T-helper 1 cell treated with Interleukin-12 subunit alpha and Interleukin-12 subunit beta and Interleukin-4 antibody, amounts not matched to agents 30 ng/mL and 1 ng/mL, for 36 hours (primary cell): ENCODE measurements at regions not wholly inside any gene's neighbourhood (a gene's known extent, or its start where the extent isn't known, plus 50 kb on each side); places are given as distances from the start of the nearest gene placed in this dataset.

Source experiments
- intact Hi-C: fragments of 100-400 bp; cut with micrococcal nuclease; formaldehyde crosslinking; loops from one replicate; pipeline ENCODE4 v1.15.1; 2024

- intact Hi-C loops: no loop called here
These were observed 413.3 kb upstream of the RASGEF1B start for GRCh38 chr4:81884986-81885385.

DNA sequence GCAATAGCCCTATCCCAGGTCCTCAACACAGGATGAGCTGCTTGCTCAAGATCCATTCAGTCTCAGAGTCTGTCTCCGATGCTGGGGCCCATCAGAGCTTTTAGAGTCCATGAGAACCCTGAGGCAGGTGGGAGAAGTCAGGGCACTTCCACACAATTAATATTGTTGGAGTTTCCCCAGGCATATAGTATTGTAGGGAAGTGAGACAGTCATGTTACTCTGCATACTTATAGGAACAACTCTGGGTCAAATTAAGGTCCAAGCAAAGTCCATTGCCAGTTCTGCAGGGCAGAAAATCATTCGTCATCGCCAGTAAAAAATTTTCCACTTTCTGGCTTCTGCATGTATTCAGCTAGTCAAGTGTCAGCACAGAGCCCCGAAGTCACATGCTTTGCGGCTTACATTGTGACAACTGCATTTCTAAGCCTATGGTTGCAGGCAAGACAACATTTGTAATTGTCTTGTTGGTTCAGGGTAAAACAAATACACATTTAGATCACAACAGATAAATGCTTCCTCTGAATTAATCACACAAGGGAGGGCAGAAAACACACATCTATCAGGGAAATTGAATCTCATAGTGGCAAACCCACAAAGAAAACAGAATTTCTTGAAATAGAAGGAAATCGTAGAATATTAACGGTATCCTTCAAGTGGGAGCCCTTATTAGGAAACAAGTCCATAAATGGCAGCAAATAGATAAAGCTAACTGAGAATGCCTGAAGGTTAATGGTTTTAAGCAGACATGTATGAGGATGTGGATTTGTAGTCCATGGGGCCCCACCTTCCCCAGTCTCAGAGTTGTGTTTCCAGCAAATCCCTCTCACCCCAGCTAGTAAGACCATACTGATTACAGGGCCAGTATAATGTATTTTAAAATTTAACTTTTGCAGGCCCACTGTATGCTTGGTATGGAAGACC is 412.1 kb upstream of the RASGEF1B start:
- intact Hi-C loops: no loop called here

DNA sequence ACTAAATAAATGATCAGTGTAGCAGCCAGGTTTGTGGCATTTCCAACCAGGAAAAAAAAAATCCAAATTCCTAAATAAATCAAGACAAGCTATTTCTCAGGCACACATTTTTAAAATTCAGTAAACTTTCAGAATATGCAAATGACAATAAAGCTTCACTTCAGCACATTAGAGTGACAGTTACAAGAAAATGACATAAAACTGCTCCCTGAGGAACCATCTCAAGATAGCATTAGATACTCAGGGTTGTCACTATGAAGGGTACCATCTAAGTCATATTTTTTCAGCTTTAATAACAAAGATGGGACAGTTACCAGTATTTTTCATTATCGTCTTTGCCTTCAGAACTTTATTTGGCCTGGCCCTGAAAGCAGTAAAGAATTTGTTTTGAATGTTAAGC is 411.3 kb upstream of the RASGEF1B start:
- intact Hi-C loops: no loop called here

DNA sequence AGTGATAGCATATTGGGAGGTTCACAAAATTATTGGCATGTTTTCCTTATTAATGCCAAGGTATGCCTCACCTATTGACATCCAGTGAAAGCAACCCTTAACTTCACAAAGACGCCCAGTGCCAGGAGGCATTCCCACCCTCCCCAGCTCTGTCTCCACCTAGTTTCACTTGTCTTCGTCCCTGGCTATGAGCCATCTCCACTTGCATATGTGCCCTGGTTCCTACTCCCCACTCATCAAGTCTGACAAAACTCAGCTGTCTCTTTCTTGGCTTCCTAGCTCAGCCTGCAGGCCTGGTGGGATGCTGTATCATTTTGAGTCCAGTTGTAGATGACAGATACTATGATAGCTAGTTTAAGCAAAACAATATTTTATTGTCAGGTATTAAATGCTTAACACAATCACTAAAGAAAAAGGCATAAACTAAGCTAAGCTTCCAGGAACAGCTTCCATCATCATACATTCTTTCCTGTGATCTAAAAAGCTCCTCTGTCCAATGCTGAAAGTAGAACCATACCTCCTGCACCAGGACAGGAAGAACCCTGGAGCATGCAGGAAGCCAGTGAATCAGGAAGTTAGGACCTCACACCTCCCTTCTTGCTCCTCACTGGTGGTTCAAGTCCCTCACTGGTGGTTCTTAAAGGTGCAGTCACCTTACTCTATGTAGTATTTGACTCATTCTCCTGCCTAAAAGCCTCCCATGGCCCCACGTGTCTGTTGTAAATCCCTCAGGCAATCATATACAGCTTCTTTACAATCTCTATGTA is 410.3 kb upstream of the RASGEF1B start:
- intact Hi-C loops: no loop called here

GRCh38 chr4:81876106-81876505 is 404.4 kb upstream of the RASGEF1B start:
- intact Hi-C loops: no loop called here

DNA sequence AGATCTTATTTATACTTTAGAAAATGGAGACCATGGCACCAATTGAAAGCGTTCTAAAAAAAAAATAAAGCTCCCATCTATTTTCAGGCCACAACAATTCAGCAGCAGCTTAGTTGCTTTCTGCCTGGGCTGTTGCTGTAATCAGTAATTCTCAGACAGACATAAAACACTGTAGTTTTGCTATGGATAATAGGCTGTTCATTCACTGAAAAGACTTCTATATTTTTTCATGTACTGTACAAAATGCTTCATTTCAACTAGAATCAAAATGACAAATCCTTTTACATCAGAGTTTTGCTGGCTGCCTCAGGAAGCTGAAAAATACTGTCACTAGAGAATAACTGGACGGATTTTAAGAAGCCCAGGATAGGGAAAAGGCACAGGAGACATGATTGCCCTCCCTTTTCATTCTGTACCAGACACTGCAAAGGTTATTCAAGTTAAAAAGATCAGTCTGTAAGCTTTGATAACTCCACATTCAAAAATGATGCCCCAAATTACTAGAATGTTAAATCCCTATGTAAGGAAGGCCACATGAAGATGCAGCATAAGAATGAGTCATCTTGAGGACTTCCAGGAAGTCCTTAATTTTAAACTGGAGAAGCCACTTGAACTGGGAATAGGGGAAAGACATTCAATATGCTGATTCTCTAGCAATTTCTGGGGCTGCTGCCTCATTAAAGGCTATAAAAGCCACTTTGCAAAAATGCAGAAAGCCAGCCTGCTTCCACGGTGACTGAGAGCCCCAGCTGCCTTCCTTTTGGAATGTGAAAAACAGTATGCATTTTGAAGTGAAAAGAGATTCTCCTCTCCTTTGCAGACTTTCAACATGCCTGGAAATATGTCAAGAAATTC is 403.2 kb upstream of the RASGEF1B start:
- intact Hi-C loops: no loop called here

- intact Hi-C loops: no loop called here
These were observed 398.6 kb upstream of the RASGEF1B start for GRCh38 chr4:81870275-81870674.

- intact Hi-C loops: no loop called here
These were observed 388.4 kb upstream of the RASGEF1B start for GRCh38 chr4:81860111-81860510.

DNA sequence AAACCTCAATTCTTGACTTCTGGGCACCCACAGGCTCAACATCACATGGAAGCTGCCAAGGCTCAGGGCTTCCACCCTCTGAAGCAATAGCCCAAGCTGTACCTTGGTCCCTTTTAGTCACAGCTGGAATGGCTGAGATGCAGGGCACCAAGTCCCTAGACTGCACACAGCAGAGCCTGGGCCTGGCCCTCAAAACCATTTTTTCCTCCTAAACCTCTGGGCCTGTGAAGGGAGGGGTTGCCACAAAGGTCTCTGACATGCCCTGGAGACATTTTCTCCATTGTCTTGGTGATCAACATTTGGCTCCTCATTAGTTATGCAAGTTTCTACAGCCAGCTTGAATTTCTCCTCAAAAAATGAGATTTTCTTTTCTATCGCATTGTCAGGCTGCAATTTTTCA is 382.7 kb upstream of the RASGEF1B start:
- intact Hi-C loops: no loop called here

- intact Hi-C loops: no loop called here
These were observed 380.5 kb upstream of the RASGEF1B start for GRCh38 chr4:81852031-81852715.

- intact Hi-C loops: no loop called here
These were observed 379.0 kb upstream of the RASGEF1B start for GRCh38 chr4:81850701-81851100.

GRCh38 chr4:81845761-81846160 is 374.1 kb upstream of the RASGEF1B start:
- intact Hi-C loops: loop anchor here (2.0 kb wide), 1 partner anchor 515 kb away; no protein-coding TSS in a partner anchor

GRCh38 chr4:81845273-81845672 is 373.6 kb upstream of the RASGEF1B start:
- intact Hi-C loops: loop anchor here (2.0 kb wide), 1 partner anchor 516 kb away; no protein-coding TSS in a partner anchor

DNA sequence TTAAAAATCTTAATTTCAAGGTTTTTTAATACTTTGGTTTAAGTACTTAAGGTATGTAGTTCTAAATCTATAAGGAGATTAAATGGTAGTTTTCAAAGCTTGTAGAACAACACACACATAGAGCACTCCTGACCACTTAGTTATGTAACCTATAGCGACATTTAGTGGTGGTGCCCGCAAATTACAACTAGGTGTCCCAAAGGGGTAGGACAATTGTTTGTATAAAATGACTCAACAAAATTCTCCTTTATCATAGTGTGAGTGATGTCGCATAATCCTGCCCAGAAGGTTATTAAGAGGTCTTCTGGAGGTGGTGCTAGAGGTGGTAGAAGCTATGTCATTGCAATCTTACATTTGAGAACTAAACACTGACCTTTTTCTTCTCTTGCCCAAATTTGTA is 373.0 kb upstream of the RASGEF1B start:
- intact Hi-C loops: loop anchor here (1.0 to 5.0 kb wide), 9 partner anchors 119 to 516 kb away; no protein-coding TSS in a partner anchor

- intact Hi-C loops: loop anchor here (5.0 kb wide), 2 partner anchors 277 to 448 kb away; no protein-coding TSS in a partner anchor
These were observed 367.8 kb upstream of the RASGEF1B start for GRCh38 chr4:81839347-81840042.

GRCh38 chr4:81838586-81838985 is 366.9 kb upstream of the RASGEF1B start:
- intact Hi-C loops: no loop called here

GRCh38 chr4:81836716-81837115 is 365.0 kb upstream of the RASGEF1B start:
- intact Hi-C loops: no loop called here

DNA sequence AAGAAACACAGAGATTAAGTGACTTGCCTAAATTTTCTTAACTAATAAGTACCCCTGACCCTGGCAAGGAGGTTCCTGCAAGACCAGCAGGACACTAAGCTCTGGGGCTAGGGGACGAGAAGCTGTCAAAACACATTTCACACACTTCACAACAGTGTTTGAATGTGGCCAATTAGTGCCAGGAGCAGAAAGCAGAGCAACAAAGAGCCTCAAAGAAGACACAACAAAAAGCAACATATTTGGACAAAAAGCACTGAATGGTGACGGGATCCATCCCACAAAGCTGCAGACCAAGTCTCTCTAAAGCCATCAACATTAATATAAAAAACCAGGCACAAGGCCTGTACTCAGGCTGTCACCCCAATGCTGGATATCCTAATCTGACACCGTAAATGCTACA is 361.9 kb upstream of the RASGEF1B start:
- intact Hi-C loops: no loop called here

DNA sequence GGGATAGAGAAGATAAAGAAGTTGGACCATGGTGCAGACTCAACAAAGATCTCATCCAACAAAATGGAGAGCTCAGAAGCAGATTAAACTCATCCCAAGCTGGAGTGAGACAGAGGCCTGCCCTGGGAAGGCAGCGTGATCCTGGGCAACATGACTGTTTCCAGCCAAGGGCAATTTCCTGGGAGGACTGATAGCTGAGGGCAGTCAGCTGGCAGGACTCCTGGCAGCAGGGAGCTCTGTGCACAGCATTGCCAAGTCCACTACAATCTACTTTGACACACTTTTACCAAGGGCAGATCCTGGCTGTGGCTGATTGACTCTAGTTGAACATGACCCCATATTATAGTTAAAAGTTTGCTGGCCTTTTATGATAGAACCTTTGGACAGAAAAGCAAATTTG is 357.3 kb upstream of the RASGEF1B start:
- intact Hi-C loops: no loop called here

GRCh38 chr4:81827577-81828202 is 356.0 kb upstream of the RASGEF1B start:
- intact Hi-C loops: no loop called here
